ENCODE measurements at regions not wholly inside any gene's neighbourhood (a gene's known extent, or its start where the extent isn't known, plus 50 kb on each side); places are given as distances from the start of the nearest gene placed in this dataset.
"Not testable (repeated sequence)": the region's sequence is repeated elsewhere in the genome, so short reads cannot be mapped to it uniquely, and the experiment has no call there.

DNA sequence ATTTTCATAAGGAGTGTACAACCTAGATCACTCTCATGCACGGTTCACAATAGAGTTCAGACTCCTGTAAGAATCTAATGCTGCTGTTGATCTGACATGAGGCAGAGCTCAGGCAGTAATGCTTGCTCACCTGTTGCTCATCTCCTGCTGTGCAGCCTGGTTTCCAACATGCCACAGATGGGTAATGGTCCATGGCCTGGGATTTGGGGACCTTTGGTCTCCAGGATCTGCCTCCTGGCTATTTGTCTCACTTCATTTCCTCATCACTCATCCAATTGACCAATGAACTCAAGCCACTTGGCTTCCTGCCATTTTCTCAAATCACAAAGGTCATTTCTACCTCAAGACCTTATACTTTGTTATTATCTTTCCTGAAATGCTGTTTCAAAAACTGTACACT lies 786.1 kb downstream of the ANKRD7 start:
- CTCF ChIA-PET: no interaction called here
- Histone ChIP-seq H3K9me3 (ENCODE audit: low read depth, low read length, poor library complexity, severe bottlenecking) (no peaks in the 10 kb centered on the region), H3K36me3 (ENCODE audit: insufficient read depth, low read length, poor library complexity, severe bottlenecking) (no peaks in the 10 kb centered on the region), H3K4me1 (ENCODE audit: insufficient read depth, low read length, poor library complexity, severe bottlenecking) (no peaks in the 10 kb centered on the region), H3K27ac (ENCODE audit: low read depth, low read length, poor library complexity, severe bottlenecking) (no peak overlapping the region), H3K4me3 (ENCODE audit: low read depth, low read length, poor library complexity, severe bottlenecking) (no peak overlapping the region), H3K27me3 (replicated peaks; ENCODE audit: insufficient read depth, low read depth, low read length, poor library complexity) (no peaks in the 10 kb centered on the region)
- BruUV-seq (replicated peaks): no TSS peak
- intact Hi-C loops (cut with micrococcal nuclease; ENCODE audit: unreplicated experiment): no loop called here
- no peak for TF ChIP-seq EZH2 (IDR thresholded peaks at IDR 0.05; ENCODE audit: borderline replicate concordance, low read depth, low read length, poor library complexity, severe bottlenecking)
- TF ChIP-seq CTCF (conservative IDR thresholded peaks at IDR 0.05; ENCODE audit: low read depth, low read length): no peak
- POLR2A ChIA-PET (ENCODE audit: low non-redundant PET): no interaction called here
- DNase-seq (ENCODE audit: low spot score): no peak

- intact Hi-C loops (cut with micrococcal nuclease; ENCODE audit: unreplicated experiment): no loop called here
- no peaks in the 10 kb centered on the region for H3K27me3 ChIP-seq (replicated peaks; ENCODE audit: insufficient read depth, low read depth, low read length, poor library complexity)
- TF ChIP-seq EZH2 (IDR thresholded peaks at IDR 0.05; ENCODE audit: borderline replicate concordance, low read depth, low read length, poor library complexity, severe bottlenecking): no peak
- TF ChIP-seq CTCF (conservative IDR thresholded peaks at IDR 0.05; ENCODE audit: low read depth, low read length): no peak
- no peak overlapping the region for H3K27ac ChIP-seq (ENCODE audit: low read depth, low read length, poor library complexity, severe bottlenecking)
- ChIA-PET CTCF (no interaction called here), POLR2A (ENCODE audit: low non-redundant PET) (no interaction called here)
- H3K4me3 ChIP-seq (ENCODE audit: low read depth, low read length, poor library complexity, severe bottlenecking): no peak overlapping the region
- H3K36me3 ChIP-seq (ENCODE audit: insufficient read depth, low read length, poor library complexity, severe bottlenecking): no peaks in the 10 kb centered on the region
- DNase-seq (ENCODE audit: low spot score): no peak
- H3K9me3 ChIP-seq (ENCODE audit: low read depth, low read length, poor library complexity, severe bottlenecking): no peaks in the 10 kb centered on the region
- no peaks in the 10 kb centered on the region for H3K4me1 ChIP-seq (ENCODE audit: insufficient read depth, low read length, poor library complexity, severe bottlenecking)
- no TSS peak for BruUV-seq (replicated peaks)
Observed at GRCh38 chr7:119026391-119026790, 801.9 kb downstream of the ANKRD7 start.

GRCh38 chr7:119028736-119029135 lies 804.2 kb downstream of the ANKRD7 start:
- no TSS peak for BruUV-seq (replicated peaks)
- DNase-seq (ENCODE audit: low spot score): no peak
- intact Hi-C loops (cut with micrococcal nuclease; ENCODE audit: unreplicated experiment): no loop called here
- no peaks in the 10 kb centered on the region for H3K36me3 ChIP-seq (ENCODE audit: insufficient read depth, low read length, poor library complexity, severe bottlenecking)
- ChIA-PET CTCF (no interaction called here), POLR2A (ENCODE audit: low non-redundant PET) (no interaction called here)
- no peaks in the 10 kb centered on the region for H3K9me3 ChIP-seq (ENCODE audit: low read depth, low read length, poor library complexity, severe bottlenecking)
- H3K4me3 ChIP-seq (ENCODE audit: low read depth, low read length, poor library complexity, severe bottlenecking): no peak overlapping the region
- H3K4me1 ChIP-seq (ENCODE audit: insufficient read depth, low read length, poor library complexity, severe bottlenecking): no peaks in the 10 kb centered on the region
- H3K27ac ChIP-seq (ENCODE audit: low read depth, low read length, poor library complexity, severe bottlenecking): no peak overlapping the region
- TF ChIP-seq EZH2 (IDR thresholded peaks at IDR 0.05; ENCODE audit: borderline replicate concordance, low read depth, low read length, poor library complexity, severe bottlenecking): no peak
- TF ChIP-seq CTCF (conservative IDR thresholded peaks at IDR 0.05; ENCODE audit: low read depth, low read length): no peak
- H3K27me3 ChIP-seq (replicated peaks; ENCODE audit: insufficient read depth, low read depth, low read length, poor library complexity): no peaks in the 10 kb centered on the region

- BruUV-seq (replicated peaks); intact Hi-C loops (cut with micrococcal nuclease; ENCODE audit: unreplicated experiment); CTCF ChIA-PET: not testable (repeated sequence)
Observed at GRCh38 chr7:119032136-119032535, 807.6 kb downstream of the ANKRD7 start.

More at GRCh38 chr7:119032136-119032535, 807.6 kb downstream of the ANKRD7 start:
- H3K9me3 ChIP-seq (ENCODE audit: low read depth, low read length, poor library complexity, severe bottlenecking); H3K4me1 ChIP-seq (ENCODE audit: insufficient read depth, low read length, poor library complexity, severe bottlenecking); DNase-seq (ENCODE audit: low spot score); H3K4me3 ChIP-seq (ENCODE audit: low read depth, low read length, poor library complexity, severe bottlenecking); POLR2A ChIA-PET (ENCODE audit: low non-redundant PET); H3K27ac ChIP-seq (ENCODE audit: low read depth, low read length, poor library complexity, severe bottlenecking); H3K27me3 ChIP-seq (replicated peaks; ENCODE audit: insufficient read depth, low read depth, low read length, poor library complexity); H3K36me3 ChIP-seq (ENCODE audit: insufficient read depth, low read length, poor library complexity, severe bottlenecking): not testable (repeated sequence)

Data from A673 (cell line).